Neural progenitor cell (in vitro differentiated cells): ENCODE measurements at regions not wholly inside any gene's neighbourhood (a gene's known extent, or its start where the extent isn't known, plus 50 kb on each side); places are given as distances from the start of the nearest gene placed in this dataset.

Source experiments
- CTCF ChIP-seq: fragments of 200-600 bp; sonication (generic); IDR thresholded peaks from 2 replicates; pipeline ENCODE4 v1.5.1; 2017; ENCODE audit warnings: antibody characterized with exemption, mild to moderate bottlenecking
- EZH2 ChIP-seq: fragments of 200-600 bp; sonication (generic); IDR thresholded peaks from 2 replicates; pipeline ENCODE4 v1.6.1; 2017; ENCODE audit warnings: antibody characterized with exemption, mild to moderate bottlenecking, moderate library complexity
- EZH2phosphoT487 ChIP-seq: fragments of 200-600 bp; sonication (generic); IDR thresholded peaks from 2 replicates; pipeline ENCODE4 v1.6.1; 2017; ENCODE audit warnings: antibody characterized with exemption

- TF ChIP-seq CTCF (no peak), EZH2 (no peak), EZH2phosphoT487 (no peak)
Observed at GRCh38 chr22:27106985-27107384, 449.6 kb downstream of the MIAT start.
